Brain pericyte (primary cell): ENCODE measurements at regions not wholly inside any gene's neighbourhood (a gene's known extent, or its start where the extent isn't known, plus 50 kb on each side); places are given as distances from the start of the nearest gene placed in this dataset.

ENCODE experiments used
- DNase-seq: peaks from one replicate; pipeline ENCODE4 v3.0.0-alpha.2; 2012; ENCODE audit warnings: low read depth, low spot score

DNA sequence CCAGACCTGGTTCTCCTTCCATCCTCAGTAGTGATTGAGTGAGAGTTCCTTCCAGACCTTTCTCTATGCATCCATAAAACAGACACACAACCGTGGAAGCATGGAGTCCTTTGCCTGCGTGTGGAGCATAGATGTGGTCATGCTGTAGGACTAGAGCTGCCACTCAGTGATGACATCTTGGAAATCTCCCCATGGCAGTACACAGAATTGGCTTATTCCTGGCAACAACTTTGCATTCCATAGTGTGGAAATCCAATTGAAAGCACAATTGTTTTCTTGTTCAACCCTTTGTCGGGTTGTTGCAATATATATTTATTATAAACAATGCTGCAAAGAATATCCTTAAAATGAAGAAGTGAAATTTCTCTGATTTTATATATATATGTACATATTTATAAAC is 547.8 kb downstream of the CDH26 start:
- DNase-seq = no peak

DNA sequence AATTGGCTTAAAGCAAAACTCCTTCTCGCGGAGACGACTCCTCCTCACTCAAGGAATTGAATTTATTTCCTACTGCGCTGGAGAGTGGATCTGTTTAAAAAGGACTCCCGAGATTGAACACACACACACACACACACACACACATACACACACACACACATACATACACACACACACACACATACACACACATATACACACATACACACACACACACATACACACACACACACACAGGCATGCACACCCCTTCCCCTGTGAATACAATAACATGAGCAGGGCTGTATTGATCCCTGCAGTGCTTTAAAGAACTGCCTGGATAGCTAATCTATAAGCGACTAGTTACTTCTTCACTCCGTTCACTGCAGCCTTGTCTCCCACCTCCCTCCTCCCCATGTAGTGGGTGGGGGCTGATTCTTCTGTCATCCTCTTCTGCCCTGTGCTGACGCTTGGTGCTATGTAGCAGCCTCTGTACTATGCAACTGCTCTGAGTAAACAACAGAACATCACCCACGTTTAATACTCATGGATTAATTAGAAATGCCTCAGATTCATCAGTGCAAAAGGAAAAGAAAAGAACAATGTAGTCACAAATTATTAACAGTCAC is 549.0 kb downstream of the CDH26 start:
- DNase-seq = no peak

DNA sequence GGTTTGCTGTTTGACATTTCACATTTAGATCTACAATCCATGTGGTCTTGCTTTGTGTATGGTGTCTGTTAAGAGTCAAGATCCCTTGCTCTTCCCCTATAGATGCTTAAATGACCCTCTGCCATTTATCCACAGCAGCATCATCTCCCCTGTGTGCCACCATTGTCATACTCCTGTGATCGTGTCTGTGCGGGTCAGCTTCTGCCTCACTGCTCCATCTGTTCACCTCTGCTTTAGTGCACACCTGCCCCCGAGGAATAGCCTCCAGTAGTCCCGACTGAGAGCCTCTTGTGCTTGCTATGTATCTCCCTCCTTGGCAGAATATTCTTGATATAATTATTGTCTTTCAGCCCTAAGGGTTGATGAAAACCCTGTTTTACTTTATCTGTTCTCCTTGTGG is 551.2 kb downstream of the CDH26 start:
- DNase-seq = no peak

DNA sequence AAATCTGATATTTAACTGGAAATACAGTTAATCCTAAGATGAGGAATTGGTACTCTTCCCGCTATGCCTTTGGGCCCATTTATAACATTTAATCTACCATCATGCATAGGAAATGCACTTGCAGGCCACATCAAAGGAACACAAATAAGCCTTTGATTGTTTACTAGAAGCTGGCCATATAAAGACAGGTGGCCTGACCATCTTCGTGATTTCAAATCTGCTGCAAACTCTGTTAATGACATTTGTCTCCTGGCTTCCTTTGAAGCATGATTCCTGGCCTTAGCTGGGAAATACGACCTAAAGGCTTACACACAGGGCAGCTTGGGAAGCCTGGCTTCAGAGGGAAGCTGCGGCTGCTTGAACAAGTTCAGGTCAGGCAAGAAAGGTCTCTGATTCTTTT is 552.1 kb downstream of the CDH26 start:
- DNase-seq = no peak

DNA sequence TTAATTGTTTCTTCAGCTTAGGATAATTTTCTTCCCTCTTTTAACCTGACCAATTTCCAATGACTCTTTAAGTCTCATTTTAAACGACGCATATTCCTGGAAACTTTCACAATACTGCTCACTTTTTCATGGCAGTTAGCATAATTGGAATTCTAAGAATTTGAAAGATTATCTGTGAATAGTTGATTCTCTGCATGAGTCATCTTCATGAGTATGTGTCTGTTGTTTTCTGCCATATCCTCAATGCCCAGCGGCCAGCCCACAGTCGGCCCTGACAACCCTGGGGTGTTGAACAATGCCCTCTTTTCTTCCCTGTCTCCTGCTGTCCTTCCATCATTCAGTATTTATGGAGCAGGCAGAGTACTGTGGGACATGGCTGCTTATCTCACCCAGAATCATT is 554.2 kb downstream of the CDH26 start:
- no peak for DNase-seq

DNA sequence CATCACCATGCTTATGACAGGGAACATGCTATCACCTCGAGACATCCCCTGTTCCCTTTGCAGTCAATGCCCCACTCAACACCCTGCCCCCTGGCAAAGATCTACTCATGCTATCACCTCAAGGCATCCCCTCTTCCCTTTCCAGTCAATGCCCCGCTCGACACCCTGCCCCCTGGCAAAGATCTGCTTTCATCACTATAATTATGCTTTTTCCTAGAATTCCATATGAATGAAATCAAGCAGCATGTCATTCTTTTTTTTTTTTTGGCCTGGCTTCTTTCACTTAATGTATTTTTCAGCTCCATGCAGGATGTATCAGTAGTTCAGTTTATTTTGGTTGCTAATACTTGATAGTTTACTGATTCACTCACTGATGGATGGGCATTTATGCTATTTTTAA is 554.9 kb downstream of the CDH26 start:
- no peak for DNase-seq

DNA sequence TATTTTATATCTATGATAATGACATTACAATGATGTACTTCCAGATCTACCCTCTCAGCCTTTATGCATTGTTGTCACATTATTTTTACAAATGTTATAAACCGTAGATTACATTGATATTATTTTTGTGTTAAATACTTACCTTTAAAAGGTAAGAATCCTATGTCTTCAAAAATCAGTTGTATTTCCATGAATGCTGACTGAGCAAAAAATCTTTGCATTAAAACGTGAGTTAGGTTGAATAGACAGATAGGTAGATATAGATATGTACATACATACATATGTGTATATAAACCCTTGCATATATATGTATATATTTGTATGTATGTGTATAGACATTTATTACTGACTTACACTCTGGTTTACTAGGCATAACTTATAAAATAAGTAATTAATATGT is 558.2 kb downstream of the CDH26 start:
- no peak for DNase-seq

DNA sequence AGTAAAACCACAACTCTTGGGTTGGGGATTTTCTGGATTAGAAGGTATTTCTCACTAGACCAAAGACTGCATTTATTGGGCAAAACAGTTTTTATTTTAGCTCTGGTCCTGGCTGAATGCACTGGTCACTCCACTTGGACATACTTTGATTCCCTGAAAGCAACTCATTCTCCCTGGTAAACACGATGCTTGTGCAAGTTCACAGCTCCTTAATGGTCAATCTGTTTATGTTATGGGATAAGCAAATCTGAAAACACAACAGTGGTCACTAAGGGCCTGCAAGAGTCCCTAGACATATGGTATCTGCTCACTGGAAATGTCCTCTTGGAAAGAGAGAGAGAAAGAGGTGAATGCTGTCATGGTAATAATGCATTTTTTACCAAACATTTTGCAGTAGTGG is 559.8 kb downstream of the CDH26 start:
- no peak for DNase-seq

DNA sequence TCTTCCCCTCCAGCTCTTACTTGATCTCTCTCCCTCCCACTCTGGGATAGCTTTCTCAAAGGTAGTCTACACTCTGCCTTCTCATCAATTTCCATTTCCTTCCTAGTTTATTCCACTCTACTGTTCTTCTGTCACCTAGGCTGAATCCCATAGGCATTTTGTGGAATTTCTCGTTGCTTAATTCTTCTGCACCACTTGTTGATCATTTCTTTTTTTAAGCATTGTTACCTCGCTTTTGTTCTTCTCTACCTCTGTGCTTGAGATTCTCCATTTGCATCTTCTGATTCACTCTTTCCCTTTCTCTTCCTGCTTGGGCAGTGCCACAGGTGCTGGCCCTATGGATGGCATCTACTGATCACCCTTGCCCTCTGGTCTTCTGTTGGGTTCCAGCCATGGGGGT is 567.2 kb downstream of the CDH26 start:
- no peak for DNase-seq

DNA sequence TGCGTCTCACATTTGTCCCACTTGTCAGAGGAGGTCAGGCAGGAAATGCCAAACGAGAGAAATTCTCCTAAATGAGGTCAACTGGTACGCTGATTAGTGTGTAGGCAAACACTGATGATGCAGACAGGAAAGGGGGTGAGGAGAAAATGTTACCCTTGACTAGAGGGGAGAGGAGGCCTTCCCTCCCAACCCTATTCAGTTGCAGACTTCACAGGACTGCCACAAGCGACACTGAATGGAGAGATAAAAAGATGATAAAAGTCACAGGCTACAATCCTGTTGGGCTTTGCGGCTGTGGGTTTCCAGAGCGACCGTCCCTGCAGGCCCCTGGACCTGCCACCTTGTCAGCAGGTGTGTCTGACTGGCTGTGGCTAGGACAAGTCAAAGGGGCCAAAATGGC is 569.4 kb downstream of the CDH26 start:
- no peak for DNase-seq

DNA sequence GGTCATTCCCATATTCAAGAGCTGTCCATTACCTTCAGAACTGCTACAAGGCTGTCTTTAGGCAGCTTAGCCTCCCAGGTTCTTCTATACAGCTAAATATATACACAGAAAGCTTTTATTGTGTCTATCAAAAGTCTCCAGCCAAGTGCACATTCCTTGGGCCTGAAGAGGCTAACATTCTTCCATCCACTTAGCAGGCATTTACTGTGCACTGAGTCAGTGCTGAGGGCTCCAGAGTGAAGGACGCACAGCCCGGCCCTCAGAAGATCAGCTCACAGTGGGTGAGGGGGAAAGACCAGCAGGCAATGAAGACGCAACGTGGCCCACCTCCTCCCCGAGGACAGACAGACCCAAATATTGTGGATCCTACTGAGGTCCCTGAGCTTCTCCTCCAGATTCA is 569.9 kb downstream of the CDH26 start:
- no peak for DNase-seq

DNA sequence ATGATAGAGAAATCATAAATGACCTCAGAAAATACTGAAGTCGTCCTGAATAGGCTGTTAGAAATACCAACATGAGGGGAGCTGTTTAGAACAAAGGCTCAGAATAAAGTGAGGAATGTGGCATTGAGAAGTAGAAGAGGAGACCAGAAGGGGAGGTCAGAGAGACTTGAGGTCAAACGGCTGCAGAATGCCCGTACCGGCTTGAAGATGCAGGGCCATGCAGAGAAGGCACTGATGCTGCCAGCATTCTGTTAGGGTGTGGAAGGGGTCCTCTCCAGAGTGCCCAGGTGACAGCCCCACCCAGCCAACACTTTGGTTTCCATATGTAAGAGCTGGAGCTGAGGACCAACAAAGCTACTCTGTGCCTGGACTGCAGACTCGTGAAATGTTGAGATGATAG is 570.9 kb downstream of the CDH26 start:
- no peak for DNase-seq

DNA sequence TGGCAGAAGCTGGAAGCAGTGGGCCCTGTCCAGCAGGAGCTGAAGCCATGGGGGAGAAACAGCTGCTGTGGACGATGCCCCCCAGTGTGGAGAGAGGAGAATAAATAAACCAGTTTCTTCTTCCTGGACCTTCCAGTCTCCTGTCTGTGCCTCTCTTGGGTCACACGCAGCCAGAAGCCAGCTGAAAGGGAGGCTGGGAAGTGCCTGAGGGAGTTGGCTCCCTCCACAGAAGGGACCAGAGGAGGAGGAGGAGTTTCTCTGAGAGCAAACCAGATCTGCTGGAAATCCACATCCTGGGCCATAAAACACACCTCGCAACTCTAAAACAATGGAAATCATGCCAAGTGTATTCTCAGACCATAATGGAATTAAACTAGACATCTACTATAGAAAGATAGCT is 577.0 kb downstream of the CDH26 start:
- DNase-seq = no peak

DNA sequence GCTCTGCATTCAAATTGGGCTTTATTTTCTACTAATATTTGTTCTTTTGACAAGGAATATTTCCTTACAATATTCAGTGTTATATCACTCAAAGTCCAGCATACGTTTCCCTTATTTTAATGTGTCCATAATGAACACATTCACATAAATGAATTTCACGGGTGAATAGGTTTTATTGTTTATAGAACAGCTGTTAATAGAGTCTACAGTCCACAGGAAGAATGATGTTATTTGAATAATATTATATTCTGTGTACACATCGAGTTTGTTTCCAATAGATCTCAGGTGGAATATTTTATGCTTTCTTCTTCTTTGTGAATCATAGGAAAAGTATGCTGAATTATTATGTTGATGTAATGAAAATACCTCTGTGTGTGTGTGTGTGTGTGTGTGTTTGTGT is 582.4 kb downstream of the CDH26 start:
- DNase-seq = no peak

DNA sequence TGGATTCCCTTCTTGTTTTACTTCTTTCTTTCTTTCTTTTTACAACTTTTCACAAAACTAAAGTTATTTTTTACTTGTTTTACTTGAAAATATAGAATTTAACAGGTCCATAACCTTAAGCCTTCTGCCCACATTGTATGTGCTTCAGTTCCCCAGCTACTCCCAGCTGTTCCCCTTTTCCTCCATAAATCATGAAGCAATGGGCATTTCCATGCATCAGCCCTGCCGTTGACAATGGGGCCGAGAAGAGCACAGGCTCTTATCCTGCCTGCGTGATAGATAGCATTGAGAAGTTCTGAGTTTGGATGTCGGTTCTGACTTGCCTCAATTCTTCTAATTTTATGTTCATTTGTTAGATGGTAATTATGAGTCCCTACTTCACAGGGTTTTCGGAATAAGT is 583.8 kb downstream of the CDH26 start:
- no peak for DNase-seq

DNA sequence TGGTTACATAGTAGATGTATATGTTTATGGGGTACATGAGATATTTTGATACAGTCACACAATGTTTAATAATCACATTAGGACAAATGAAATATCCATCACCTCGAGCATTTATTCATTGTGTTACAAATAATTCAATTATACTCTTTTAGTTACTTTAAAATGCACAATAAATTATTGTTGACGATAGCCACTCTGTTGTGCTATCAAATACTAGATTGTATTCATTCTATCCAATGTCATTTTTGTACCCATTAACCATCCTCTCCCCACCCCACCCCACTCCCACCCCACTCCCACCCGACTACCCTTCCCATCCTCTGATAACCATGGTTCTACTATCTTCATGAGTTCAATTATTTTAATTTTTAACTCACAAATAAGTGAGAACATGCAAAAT is 585.4 kb downstream of the CDH26 start:
- no peak for DNase-seq

DNA sequence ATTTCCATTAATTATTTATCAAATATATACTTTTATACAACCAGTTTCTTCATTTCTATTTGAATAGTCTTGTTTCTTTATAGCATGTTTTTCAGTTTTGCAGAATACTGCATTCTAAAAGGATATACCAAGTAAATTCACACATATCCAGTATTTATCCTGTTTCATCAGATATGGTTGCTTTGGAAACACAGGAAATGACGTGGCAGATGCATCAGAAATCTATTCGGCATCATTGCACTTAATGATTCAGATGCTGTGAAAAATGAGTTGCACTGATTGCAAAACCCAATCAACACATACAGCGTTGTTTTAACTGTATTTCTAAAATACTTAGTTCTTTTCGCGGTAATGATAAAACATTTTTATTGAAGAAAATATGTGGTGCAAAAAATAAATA is 594.9 kb downstream of the CDH26 start:
- no peak for DNase-seq

DNA sequence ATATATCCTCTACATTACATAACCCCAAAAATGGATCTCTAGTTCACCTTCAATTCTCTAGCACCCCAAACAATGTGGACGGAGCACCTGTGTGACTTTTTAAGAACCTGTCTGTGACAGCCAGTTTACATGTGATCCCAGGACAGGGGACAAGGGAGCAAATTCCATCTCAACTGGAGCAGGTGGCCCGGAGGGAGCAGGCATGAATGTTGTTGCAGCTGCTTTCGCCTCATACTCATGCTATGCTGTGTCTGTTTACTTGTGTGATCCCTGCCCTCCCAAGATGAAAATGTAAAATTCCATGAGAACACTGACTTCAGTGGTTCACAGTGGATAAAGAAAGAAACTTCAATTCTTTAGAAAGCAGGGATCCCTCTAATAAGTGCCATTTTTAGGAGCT is 600.3 kb downstream of the CDH26 start:
- no peak for DNase-seq

DNA sequence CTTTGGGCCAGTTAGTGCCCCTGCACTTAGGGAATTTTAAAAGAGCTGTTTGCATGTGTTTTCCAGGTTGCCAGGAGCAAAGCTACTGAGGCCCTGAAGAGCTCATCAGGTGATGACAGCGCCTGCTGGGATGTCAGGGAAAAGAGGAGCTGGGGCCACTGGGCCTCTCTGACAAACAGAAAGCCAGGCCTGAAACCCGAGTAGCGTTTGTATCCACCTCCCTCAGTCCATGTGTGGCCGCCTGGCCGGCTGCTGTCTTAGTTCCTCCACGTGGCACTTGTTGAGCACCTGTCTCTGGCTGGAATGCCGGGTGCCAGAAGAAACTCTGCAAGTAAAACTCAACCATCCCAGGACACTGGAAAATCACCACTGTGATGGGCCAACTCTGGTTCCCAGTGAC is 601.2 kb downstream of the CDH26 start:
- DNase-seq = no peak

DNA sequence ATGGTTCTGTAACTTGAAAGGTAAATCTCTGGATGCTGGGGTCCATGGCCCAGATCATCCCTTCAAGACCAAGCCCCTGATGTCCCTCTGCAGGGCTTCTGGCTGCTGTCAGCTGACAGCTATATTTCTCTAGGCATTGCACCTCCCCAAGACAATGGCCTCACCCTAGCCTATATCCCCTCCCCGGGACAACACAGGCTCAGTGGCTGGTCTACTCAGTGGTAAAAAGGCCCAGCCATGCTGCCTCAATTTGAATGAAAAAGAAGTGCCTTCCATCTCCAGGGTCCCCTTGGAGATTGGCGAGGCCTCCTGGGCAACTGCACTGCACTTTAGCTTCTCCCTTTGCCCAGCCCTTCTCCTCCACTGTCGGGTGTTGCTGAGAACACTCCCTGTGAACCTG is 602.8 kb downstream of the CDH26 start:
- DNase-seq = no peak

DNA sequence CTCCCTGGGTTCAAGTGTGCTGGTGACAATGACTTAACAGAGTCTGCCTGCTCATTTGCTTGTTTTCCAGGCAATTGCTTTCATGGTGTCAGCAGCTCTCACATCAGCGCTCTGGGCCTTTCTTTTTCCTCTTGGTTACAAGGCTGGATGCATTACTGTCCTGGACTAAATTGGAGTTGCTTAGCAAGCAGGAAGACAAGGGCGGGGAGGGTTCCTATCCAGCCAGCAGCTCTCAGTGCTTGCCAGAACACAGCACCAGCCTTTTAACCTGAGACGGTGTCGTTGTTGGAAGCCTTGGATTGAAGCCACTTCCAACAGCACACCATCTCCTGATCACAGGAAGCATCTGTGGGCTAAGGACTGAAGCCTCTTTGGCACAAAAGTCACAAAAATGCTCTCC is 606.9 kb downstream of the CDH26 start:
- DNase-seq = no peak

DNA sequence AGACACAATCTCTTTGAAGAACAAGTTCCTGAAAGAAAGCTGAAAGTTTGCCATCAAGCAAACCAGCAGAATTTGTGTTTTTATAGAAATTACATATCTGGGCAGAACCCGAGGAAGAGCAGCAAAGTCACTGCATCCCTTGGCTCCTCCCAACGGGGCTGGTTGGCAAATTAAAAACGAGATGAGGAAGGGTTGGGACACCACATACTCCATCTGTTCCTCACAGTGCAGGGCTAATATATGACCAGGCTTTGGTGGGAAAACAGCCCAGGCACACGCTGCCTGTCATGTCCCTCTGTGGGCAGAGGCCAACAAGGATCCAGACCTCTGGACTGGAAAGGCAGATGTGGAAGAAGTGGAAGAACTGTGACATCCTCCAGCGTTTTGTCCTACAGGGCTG is 607.3 kb downstream of the CDH26 start:
- no peak for DNase-seq

DNA sequence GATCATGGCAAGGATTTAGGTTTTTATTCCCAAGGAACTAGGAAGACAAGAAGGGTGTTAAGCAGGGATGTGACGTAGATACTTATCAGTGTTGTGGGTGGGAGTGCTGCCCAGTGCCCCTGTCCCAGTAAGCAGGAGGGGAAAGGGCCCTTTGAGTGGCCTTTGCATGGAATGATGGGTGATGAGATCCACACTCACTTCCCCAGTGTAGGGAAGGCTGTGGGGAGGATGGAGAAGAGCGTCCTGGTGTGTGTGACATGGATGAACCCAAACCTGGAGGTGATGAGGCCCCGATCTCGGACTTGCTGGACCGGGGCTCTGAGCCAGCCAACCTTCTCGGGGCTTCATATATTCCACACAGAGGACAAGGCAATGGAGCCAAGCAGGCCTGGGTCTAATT is 610.9 kb downstream of the CDH26 start:
- DNase-seq = no peak

DNA sequence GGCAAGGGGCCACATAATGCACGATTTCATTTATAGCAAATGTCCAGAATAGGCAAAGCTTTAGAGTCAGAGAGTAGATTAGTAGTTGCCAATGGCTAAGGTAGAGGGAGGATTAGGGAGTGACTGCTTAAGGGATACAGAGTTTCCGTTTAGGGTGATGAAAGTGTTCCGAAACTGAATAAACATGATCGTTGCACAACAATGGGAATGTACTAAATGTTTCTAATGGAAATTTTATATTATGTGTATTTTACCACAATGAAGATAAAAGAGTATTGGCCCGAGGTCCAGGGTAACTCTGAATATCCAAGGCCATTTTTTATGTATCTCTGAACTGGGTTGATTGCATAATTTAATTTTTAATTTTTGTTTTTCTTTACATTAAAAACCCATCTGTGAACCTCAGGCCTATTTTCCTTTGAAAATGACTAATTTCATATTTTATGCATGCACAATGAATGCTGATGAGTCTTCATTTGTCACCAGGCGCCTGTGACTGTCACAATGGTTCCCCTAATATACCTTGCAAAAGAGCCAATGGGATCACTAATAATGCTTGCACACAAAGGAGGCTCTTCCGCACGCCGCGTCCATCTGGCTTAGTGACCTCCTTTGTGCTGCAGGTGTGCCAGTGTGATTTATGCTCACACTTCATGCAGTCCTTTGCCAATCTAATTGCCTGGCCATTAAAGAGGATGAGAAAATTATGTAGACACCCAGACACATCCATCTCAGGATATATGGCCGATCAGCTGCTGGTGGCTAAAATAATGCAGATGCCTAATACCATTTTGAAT is 612.5 kb downstream of the CDH26 start:
- no peak for DNase-seq
